GM12891 (cell line): ENCODE measurements at regions not wholly inside any gene's neighbourhood (a gene's known extent, or its start where the extent isn't known, plus 50 kb on each side); places are given as distances from the start of the nearest gene placed in this dataset.

Experiments
- PAX5 ChIP-seq: IDR thresholded peaks from 2 replicates; pipeline ENCODE4 v1.6.1; 2011; ENCODE audit warnings: low read length, moderate library complexity, mild to moderate bottlenecking; ENCODE audit not compliant: insufficient read depth, severe bottlenecking
- POLR2A ChIP-seq: IDR thresholded peaks from 2 replicates; pipeline ENCODE4 v1.6.1; 2011; ENCODE audit warnings: low read depth, low read length, control low read depth
- POLR2AphosphoS5 ChIP-seq: IDR thresholded peaks from 2 replicates; pipeline ENCODE4 v1.6.1; 2011; ENCODE audit warnings: low read depth, low read length, control low read depth
- POU2F2 ChIP-seq: IDR thresholded peaks from 2 replicates; pipeline ENCODE4 v1.6.1; 2011; ENCODE audit warnings: low read depth, mild to moderate bottlenecking, control low read depth, low read length, moderate library complexity
- TAF1 ChIP-seq: IDR thresholded peaks from 2 replicates; pipeline ENCODE4 v1.6.1; 2011; ENCODE audit warnings: low read depth, low read length, control low read depth

DNA sequence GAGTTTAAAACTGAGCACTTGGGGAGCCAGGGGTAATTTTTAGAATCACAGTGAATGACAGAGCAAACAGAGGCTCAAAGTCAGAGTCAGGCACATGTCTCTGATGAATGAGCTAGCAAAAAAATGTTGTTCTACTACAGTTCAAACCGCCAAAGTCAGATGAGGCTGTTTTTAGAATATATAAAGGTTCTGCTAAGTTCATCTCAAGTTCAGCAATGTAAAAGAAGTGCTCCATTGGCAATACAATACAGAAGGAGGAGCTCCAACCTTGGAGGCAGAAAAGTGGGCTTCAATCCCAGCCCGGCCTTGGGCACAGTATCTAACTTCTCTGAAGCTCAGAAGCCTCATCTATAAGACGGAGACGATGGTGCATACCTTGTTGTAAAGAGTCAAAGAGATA is 70.1 kb upstream of the IPO5 start:
- TF ChIP-seq POU2F2 = no peak
- TF ChIP-seq POLR2A = no peak
- TF ChIP-seq POLR2AphosphoS5 = no peak
- TF ChIP-seq TAF1 = no peak
- no peak for TF ChIP-seq PAX5
